ENCODE measurements at regions not wholly inside any gene's neighbourhood (a gene's known extent, or its start where the extent isn't known, plus 50 kb on each side); places are given as distances from the start of the nearest gene placed in this dataset.

DNA sequence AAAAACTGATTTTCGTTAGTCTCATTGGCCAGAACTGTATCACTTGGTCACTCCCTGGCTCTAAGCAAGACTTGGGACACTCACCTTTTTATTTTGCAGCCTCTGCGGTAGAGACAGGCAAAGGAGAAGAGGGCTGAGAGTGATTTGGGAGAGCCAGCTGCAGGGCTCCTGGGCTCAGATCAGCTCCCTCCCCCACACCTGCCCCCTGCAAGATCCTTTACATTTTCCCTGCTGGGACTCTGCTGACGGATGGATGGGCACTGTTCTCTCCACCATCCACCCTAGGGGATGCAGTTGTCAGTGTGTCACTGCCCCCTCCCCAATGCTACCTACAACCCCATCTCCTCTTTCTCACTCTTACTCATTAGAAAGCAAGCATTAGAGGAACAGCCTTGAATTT, 301.1 kb upstream of the KAZN start:
- no peaks in the 10 kb centered on the region for H3K36me3 Mint-ChIP-seq
- Histone ChIP-seq H3K9me3 (replicated peaks in 1 of 2; ENCODE audit: control insufficient read depth in 1 of 2, insufficient read depth in 1 of 2, low read length in 2 of 2) (no peaks in the 10 kb centered on the region), H3K79me2 (ENCODE audit: insufficient read depth, low read length) (no peaks in the 10 kb centered on the region), H3K36me3 (replicated peaks in 1 of 2; ENCODE audit: control insufficient read depth in 1 of 2, insufficient read depth in 2 of 2, low read length in 2 of 2) (no peaks in the 10 kb centered on the region), H3K4me3 (replicated peaks in 1 of 3; ENCODE audit: low read depth in 2 of 3, low read length in 3 of 3) (no peak overlapping the region), H2AFZ (ENCODE audit: insufficient read depth, low read depth, low read length, poor library complexity, severe bottlenecking) (no peak overlapping the region), H3K4me1 (ENCODE audit: control insufficient read depth in 1 of 2, insufficient read depth in 2 of 2, low read length in 2 of 2) (no peaks in the 10 kb centered on the region), H3K27me3 (ENCODE audit: control insufficient read depth in 2 of 2, insufficient read depth in 2 of 2, low read length in 2 of 2) (no peaks in the 10 kb centered on the region), H3K27ac (ENCODE audit: low read depth in 1 of 2, low read length in 2 of 2) (no peak overlapping the region), H3K4me2 (replicated peaks; ENCODE audit: extremely low read depth, low read length, poor library complexity, severe bottlenecking) (no peak overlapping the region), H3K9ac (ENCODE audit: insufficient read depth, low read length, poor library complexity, severe bottlenecking) (no peak overlapping the region), H4K20me1 (ENCODE audit: insufficient read depth, low read length) (no peaks in the 10 kb centered on the region)
- intact Hi-C loops (cut with micrococcal nuclease): no loop called here
- H3K27me3 Mint-ChIP-seq (ENCODE audit: low read depth in 3 of 3): peaks cover 0 to 4% (median 1%) of the 10 kb centered on the region in 3 donors
- TF ChIP-seq CTCF (IDR thresholded peaks at IDR 0.05): no peak
- no peak overlapping the region for H3K27ac Mint-ChIP-seq
- WGBS (ENCODE audit: insufficient coverage): 80% methylated on average over 1 of the region's 3 CpGs
- DNase-seq: no peak
- peaks cover 0 to 3% (median 0%) of the 10 kb centered on the region in 7 donors for H3K9me3 Mint-ChIP-seq
- no peaks in the 10 kb centered on the region for H3K4me1 Mint-ChIP-seq
- H3K4me3 Mint-ChIP-seq: no peak overlapping the region

DNA sequence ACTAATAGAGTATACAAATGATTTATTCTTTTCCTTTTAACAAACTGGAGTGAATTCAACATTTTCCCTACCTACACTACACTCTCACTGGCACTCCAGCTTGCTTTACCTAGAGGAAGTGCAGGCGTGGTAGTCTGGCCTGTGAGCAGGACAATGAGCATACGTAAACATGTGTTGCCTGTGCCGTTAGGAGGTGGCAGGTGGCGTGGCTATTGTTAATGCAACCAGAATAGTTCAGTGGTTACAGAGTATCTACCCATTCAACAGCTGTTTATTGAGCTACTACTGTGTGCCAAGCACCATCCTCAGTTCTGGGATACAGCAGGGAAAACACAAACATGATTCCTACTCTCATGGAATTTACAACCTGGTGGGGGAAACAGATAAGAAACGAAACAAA, 299.7 kb upstream of the KAZN start:
- Histone ChIP-seq H3K4me2 (replicated peaks; ENCODE audit: extremely low read depth, low read length, poor library complexity, severe bottlenecking) (no peak overlapping the region), H3K9me3 (replicated peaks in 1 of 2; ENCODE audit: control insufficient read depth in 1 of 2, insufficient read depth in 1 of 2, low read length in 2 of 2) (no peaks in the 10 kb centered on the region), H3K36me3 (replicated peaks in 1 of 2; ENCODE audit: control insufficient read depth in 1 of 2, insufficient read depth in 2 of 2, low read length in 2 of 2) (no peaks in the 10 kb centered on the region), H4K20me1 (ENCODE audit: insufficient read depth, low read length) (no peaks in the 10 kb centered on the region), H2AFZ (ENCODE audit: insufficient read depth, low read depth, low read length, poor library complexity, severe bottlenecking) (no peak overlapping the region), H3K27me3 (ENCODE audit: control insufficient read depth in 2 of 2, insufficient read depth in 2 of 2, low read length in 2 of 2) (no peaks in the 10 kb centered on the region), H3K4me1 (ENCODE audit: control insufficient read depth in 1 of 2, insufficient read depth in 2 of 2, low read length in 2 of 2) (no peaks in the 10 kb centered on the region), H3K79me2 (ENCODE audit: insufficient read depth, low read length) (no peaks in the 10 kb centered on the region), H3K4me3 (replicated peaks in 1 of 3; ENCODE audit: low read depth in 2 of 3, low read length in 3 of 3) (no peak overlapping the region), H3K9ac (ENCODE audit: insufficient read depth, low read length, poor library complexity, severe bottlenecking) (no peak overlapping the region), H3K27ac (ENCODE audit: low read depth in 1 of 2, low read length in 2 of 2) (no peak overlapping the region)
- Mint-ChIP-seq H3K9me3 (peaks cover 0 to 3% (median 0%) of the 10 kb centered on the region in 7 donors), H3K4me3 (no peak overlapping the region), H3K36me3 (no peaks in the 10 kb centered on the region), H3K4me1 (no peaks in the 10 kb centered on the region), H3K27ac (no peak overlapping the region), H3K27me3 (ENCODE audit: low read depth in 3 of 3) (peaks cover 0 to 4% (median 1%) of the 10 kb centered on the region in 3 donors)
- intact Hi-C loops (cut with micrococcal nuclease): no loop called here
- DNase-seq: no peak
- WGBS (ENCODE audit: insufficient coverage): 89% methylated on average over 3 of the region's 5 CpGs
- no peak for TF ChIP-seq CTCF (IDR thresholded peaks at IDR 0.05)
